GM18520 (cell line): ENCODE measurements at regions not wholly inside any gene's neighbourhood (a gene's known extent, or its start where the extent isn't known, plus 50 kb on each side); places are given as distances from the start of the nearest gene placed in this dataset.

Experiments used
- ATAC-seq: cut with Tn5 transposase; IDR thresholded peaks from one replicate; pipeline ENCODE4 v1.9.1; 2021; ENCODE audit not compliant: unreplicated experiment

DNA sequence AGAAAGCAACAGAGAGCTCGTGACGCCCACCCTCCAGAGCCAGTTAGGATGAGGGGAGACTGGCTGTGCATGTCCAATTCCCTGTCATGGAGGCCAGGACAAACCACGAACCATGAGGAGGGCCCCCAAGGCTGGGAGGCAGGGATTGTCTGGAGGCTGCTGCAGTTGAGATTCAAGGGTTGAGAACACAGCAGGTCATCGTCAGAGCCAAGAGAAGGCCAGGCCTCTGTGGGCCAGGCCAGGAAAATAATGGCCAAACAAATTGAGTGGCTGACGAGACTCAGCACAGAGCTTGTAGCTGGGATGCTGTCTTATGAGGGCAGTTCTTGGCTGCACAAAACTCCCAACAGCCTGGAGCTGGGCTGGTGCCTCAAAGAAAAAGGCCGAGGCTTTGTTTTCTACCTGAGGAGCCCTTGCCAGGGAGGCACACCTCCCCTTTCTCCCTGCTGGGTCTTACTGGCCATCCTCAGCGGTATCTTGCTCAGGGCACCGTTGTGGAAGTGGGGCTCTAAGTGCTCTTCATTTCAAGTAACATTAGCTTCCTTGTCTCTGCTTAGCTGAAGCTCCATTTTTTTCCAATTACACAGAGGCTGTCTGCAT is 665.9 kb downstream of the BCL11B start:
- no peak for ATAC-seq

DNA sequence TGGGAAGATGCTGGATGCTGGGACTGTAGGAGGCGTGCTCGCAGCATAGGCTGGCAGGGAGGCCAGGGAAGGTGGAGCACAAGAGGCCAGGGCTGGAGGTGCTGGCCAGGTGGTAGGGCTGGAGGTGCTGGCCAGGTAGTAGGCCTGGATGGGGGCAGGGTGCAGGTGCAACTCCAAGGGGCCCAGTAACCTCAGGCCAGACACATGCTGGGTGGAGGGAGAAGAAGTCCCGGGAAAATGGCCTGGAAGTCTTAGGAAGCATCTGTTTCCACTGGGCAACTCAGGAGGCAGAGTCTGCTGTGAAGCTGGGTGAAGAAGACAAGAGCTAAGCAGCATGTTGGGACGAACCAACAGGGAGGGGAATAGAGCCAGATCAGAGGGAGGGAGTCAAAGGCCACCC is 665.2 kb downstream of the BCL11B start:
- ATAC-seq: no peak

DNA sequence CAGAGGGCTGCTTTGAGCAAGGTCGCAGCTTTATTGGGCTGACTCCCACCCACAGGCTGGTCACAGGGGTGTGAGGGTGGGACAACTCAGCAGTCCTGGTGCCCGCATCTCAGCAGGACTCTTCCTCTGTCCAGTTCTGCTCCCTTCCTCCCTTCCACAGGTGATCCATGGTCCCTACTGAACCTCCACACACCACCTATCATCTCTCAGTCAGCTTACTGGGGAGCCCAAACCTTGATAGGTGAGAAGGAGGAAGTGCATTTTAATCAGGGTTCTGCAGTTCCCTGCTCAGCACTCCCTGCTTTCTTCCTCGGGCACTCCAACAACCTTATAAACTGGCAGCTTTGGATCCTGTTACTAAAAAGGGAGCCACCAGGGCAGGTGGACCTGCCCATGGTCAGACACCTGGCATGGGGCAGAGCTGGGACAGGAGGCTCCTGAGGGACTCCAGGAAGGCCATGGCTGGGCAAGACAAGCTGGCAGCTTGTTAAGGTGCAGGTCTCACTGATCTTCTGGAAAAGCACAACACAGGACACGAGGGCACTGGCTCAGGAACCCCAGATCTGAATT is 664.6 kb downstream of the BCL11B start:
- no peak for ATAC-seq

DNA sequence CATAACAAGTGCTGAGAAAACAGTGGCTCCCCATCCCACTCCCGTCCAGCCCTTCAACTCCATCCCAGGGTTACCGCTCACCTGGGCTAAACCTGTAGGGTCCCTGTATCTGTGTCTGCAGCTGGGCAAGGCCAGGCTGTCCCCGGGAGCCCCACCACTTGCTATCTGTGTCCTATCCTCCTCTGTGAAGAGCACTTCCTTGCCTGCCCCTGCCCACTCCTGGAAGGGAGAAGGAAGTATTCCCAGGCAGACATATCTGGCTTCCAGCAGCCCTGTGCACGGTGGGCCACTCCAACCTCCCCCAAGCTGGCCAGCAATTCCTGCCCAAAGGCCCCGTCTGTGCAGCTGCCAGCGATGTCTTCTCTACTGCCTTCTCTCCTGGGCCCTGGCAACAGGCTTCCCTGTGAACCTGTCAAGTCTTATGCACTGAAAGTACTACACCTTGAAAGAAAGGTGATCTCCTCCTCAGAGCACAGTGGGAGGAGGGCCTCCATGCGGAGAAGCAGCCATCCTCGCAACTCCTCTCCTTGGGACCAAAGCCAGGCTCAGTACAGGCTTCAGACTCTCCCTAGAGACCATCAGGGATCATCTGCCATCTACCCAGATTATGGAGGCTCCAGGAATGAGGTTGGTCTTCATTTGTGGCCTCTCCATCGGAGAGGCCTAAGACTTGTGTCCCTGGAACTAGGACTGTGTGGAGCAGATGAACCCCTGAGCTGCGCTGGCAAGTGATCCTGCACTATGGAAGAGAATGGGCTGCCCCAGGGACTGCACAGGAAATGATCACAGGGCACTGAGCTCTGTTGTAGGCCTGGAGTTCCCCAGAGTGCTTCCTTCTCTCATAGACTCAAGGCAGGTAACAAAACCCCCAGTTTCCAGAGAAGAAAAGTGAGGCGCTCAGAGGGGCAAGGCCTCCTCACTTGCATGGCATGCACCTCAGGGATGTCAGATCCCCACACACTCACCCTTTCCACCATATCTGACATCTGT is 663.6 kb downstream of the BCL11B start:
- no peak for ATAC-seq

DNA sequence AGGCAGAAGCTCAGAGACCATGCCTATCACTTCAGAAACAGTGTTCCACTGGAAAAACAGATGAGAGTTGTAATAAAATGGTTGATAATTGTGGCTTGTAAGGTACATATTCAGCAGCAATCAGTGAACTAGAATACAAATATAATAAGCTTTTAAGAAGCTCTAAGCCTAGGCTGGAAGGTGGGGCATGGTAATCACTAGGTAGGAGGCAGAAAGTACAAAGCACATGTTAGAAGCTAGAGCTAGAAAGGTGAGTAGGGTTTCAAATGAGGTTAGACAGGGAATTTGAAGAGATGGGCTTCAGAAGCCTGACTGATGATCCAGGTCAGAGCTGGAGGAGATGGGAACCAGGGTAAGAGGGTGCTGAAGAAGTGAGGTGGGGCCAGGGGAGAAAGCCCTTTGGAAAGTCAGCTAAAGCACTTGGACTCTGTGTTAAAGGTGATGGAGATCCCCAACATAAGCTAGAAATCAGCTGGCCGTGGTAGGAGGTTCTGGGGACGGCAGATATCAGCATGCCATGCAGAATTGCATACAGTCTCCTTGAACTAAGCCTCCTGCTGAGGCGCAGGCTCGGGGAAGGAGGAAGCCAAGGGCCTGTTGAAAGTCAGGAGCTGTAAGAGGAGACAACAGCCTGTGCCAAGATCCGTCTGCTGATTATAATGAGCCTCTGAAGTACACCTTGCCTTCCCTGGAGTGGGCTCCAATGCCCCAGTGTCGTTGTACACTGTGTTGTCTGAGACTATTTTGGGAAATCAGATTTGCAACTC is 659.4 kb downstream of the BCL11B start:
- ATAC-seq: no peak

DNA sequence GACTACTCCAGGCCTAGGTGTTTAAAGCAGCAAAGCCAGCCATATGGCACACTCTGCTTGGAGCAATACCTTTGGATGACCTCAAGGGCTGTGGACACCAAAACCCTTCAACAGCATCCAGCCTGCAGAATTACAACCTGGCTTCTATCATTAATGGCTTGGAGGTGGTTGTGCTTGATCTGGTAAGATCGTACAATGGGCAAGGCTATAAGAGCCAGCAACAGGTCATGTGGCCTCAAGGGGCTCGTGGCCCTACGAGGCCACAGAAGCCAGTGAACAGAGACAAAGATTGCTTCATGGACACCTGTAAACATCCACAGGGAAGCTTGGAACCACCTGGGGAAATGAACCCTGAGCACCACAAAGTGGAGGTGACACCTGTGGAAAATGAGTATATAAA is 657.3 kb downstream of the BCL11B start:
- ATAC-seq: no peak

DNA sequence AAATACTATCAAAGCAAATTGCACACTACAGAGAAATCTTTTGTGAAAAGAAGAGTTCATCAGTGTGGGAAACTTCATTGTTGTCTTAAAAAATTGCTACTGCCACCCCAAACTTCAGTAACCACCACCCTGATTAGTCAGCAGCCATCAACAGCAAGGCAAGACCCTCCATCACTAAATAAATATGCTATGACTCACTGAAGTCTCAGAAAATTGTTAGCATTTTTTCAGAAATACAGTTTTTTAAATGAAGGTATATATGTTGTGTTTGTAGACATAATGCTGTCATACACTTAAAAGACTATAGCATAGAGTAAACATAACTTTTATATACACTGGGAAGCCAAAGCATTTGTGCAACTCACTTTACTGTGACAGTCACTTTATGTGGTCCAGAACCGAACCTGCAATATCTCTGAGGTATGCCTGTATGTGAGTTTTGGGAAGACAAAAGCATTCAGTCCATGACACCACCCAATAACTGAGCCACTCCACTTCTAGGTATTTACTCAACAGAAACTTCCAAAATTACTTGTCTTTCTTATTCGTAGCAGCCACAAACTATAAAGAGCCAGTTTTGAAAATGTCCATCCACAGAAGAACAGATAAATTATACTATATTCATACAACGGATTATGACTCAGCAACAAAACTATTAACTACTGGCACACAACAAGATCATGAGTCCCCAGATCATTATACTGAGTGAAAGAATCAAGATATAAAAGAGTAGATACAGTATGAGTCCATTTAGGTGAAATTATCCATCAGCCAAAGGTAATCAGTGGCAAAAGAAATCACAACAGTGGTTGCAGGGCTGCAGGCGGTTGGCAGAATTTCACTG is 649.6 kb downstream of the BCL11B start:
- no peak for ATAC-seq

DNA sequence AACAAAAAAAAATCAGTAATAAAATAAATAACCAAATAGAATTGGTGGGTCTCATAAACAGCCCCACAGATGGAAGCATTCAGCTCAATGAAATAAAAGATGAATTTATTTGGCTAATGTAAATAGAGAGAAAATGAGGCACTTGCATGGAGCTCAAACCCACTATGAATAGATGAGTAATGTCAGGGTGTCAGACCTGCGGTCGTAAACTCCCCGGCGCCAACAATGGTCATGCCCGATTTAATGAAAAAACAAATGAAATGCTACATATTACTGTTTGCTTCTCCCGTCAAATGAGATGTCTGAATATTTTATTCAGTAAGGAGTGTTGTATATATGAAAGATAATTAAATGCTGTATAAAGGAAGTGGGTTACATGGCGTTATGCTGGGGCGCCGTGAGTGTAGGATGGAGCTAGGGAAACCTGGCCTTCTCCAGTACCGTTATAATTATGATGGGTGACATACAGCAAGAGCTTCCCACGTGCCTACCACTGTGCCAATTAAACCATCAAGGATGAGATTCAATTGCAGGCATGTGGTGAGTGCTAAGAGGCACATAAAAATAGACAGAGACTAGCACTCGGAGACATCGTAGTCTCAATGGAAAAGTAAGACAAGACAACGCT is 648.1 kb downstream of the BCL11B start:
- no peak for ATAC-seq

DNA sequence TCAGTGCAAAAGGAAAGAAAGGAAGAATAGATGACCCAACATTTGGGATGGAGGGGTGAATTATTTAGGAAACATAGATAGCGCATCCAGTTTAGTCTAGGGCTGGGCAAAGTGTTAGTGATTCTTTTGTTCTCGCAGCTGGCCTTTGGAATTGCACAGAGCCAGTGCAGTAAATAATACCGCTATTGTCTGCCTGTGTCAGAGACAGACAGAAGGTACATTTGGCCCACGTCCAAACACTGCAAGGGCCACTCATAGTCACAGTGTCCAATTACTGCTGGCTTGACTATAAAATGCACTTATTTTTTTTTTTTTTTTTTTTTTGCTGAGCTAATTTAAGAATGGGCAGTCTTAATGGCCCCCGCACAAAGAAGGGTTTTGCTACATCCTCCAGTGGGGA is 638.6 kb downstream of the BCL11B start:
- no peak for ATAC-seq

DNA sequence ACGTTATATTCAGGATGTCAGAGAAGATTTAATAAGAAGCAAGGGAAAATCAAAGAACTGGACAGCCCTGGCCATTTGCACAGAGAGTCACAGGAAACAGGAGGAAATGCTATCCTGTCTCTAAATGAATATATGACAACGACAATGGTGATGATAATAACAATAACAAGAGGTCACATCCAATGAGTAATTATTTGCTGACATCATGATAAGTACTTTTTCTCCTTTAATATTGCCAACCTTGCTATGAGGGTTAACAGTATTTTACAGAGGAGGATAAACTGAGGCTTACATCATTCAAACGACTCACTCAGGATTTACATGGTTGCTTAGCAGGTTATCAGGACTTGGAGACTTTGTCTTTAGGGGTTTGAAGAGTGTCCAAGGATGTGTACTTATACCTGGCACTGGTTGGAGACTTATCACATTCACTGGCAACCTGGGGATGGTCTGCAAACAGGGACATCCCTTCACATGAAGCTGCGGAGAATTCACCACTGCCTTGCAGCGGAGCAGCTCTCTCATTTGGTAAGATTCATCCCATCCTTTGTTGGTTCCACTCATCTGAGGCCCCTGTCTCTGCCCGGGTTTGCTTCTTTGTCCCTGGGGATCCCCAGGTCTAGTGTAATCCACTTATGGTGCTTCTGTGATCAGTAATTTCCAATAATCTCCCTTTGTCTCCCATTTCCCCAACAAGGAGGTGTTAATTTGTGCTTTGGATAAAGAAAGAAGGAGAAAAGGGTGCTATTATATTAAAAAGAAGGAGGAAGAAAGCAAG is 637.8 kb downstream of the BCL11B start:
- ATAC-seq: no peak

DNA sequence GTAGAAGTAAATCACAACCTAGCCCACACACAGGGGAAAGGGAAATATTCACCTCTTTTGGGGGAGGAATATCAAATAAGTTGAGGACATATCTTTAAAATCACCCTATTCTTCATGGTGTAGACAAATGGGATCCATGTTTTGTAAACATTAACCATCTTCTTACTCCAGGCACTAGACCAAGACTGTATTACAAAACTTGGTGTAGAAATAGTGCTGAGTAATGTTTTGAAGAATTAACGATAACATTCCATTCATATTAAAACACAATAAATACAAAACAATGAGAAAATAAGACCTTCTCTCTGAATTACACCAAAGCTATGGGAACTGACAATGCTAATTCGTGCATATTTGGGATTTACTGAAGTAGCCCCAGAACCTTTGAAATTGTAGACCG is 633.6 kb downstream of the BCL11B start:
- no peak for ATAC-seq

DNA sequence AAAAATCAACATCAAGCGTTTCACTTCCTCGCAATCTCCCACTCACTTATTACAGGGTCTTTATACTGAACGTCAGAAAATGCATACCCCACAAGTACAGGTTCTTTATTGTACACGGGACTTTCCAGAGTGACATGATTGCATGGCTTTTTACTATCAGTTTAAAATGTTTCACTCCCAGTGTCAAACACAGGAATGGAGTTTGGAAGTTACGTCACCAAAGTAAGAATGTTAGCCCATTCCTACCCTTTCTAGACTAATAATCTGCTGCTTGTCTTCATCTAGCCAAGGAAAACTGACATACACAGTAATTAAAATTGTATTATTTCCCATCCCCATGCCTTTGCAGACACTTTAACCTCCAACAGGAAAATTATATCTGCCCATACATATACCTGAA is 624.2 kb downstream of the BCL11B start:
- ATAC-seq: no peak

DNA sequence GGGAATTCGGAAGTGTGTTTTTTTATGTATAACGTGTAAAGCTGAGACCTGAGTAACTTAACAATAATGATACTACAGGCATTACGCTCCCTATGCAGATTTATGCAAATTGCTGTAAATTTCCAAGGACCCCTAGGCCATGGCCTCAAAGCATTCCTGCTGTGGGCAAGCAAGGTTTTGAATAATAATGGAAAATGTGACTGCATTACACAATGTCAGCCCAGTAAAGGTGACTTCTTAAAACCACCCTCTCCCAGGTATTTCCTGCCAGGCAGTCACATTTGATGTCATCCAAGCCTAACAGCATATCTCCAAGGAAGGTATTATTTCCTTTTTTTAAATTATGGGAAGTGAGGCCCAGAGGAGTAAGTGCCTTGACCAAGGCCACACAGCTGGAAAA is 621.0 kb downstream of the BCL11B start:
- no peak for ATAC-seq

DNA sequence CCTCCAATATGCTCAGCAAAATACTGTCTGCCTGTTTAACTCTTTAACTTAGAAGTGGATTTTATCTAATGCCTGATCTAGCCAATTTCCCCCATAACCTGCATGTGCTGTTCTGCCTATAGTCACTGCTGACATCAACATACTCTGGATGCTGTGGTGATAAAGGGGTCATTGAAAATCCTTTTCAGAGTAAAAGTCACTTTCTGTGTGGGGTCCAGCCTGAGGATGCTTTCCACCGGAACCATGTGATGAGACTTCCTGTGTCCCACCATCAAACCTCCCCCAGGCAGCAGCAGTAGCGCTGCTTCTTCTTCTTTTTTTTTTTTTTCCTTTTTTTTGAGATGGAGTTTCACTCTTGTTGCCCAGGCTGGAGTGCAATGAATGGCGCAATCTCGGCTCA is 607.0 kb downstream of the BCL11B start:
- ATAC-seq: no peak

DNA sequence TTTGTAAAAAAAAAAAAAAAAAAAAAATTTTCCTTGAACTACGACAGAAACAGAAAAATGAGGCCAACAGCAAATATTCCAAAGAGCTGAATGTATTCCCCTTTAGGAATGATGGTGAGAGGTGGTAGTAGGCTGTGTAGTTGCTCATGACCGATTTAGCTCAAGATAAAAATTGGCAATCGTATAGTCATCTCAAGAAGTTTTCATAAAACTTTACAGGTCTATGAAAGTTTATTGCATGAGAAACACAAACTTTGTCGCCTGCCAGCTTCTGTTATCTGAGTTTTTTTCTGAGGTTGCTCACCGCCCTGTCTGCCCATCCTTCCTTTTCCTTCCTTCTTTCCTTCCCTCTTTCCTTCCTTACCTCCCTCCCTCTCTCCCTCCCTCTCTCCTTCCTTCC is 605.5 kb downstream of the BCL11B start:
- ATAC-seq: no peak

DNA sequence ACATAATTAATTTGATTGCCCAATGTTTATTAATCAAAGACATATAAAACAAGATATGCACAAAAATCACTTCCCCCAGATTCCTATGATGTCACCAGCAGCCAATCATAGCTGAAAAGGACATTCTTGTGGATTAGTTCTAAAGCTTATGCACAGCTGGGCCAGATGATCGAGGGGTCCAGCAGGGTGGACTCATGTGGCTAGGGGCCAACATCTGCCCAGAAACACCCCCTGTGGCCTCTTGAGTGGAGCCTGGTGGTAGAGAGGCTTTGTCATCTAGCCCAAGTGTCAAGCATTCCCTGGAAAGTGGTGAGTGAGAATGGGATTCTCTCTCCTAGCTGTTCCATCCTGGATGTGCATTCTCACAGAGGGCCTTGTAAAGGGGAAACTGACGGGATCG is 590.0 kb downstream of the BCL11B start:
- ATAC-seq: no peak

DNA sequence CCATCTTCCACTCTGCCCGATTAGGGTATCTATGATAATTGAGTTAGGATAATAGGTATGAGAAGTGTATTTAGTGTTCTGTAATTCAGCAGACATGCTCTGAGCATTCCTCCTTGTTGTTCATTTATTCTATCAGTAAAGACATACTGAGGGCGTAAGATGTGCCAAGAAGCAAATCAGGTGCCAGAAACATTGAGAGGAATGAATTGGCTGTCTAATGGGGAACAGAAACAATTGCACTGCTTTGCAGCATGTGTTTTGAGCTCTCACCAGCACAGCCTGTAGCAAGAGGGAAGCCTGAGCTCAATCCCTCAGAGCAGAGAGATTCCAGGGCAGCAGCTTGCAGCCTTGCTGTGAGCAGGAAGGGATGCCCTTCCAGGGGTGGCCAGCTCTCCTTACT is 589.3 kb downstream of the BCL11B start:
- no peak for ATAC-seq

DNA sequence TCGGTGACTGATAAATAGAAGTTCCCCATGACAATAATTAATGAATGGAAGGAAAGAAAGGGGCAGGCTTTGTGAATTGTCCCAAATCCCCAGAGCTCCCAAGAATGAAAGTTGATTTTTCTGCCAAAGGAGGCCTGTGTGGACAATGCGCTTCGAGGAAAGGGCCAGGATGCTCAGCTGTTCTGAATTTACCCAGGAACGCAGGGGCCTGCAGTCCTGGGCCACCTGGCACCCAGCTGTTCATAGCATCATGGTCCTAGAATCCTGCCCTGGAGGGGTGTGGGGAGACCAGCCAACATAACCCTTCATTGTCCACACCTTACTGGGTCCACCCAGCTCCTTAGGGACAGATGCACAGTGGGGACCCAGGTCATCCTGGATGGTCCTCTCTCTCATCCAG is 587.5 kb downstream of the BCL11B start:
- no peak for ATAC-seq

DNA sequence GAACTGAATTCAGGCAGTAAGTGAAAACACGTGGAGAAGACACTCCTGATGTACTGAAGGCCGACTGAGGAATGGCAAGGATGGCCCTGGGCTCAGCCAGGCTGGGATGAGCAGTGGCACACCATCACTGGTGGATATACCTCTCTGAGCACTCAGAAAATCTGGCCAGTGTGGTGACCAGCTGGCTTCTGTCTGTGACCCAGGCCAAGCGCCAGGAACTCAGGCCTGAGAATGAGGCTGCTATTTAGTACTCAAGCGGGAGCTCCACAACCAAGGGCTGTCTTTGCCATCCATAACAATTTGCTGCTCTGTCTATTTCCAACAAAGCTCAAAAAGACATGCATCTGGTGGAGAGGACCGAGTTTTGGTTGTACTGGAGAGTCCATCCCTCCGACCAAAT is 586.3 kb downstream of the BCL11B start:
- ATAC-seq: no peak
